ENCODE measurements at regions not wholly inside any gene's neighbourhood (a gene's known extent, or its start where the extent isn't known, plus 50 kb on each side); places are given as distances from the start of the nearest gene placed in this dataset.

DNA sequence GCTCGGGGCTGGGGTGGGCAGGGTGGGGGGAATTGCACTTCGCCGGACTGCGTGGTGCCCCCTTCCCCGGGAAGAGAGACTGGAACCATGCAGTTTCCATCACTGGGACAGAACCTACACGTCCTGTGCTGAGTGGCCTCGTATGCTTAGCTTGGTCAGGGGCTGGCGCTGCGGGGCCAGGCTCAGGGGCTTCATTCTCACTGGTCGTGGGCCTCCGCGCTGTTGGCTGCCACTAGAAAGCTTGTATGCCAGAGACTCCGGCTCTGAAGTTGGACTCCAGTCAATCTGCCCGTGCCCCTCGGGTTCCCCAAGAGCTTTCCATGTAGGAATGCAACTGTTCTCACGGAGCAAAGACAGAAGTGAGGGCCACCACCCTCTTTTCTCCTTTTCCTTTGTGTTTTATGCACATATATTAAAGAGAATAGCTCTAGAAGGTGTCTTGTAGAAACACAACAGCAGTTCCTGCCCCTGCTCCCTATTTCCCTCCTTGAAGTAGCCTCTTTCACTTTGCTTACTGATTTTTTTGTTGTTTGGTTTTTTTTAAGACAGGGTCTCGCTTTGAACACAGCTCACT lies 64.0 kb upstream of the YWHAQ start:
- no peaks in the 10 kb centered on the region for H3K9me3 ChIP-seq (ENCODE audit: insufficient read depth, low read length)
- peaks cover 7% of the 10 kb centered on the region for H3K4me1 ChIP-seq (ENCODE audit: low read length)
- H3K36me3 ChIP-seq (replicated peaks; ENCODE audit: low read depth, low read length): no peaks in the 10 kb centered on the region
- no peak overlapping the region for H3K4me3 ChIP-seq (ENCODE audit: low read length)
- H3K4me2 ChIP-seq (ENCODE audit: low read length): no peak overlapping the region
- H3K79me2 ChIP-seq (ENCODE audit: low read length): no peaks in the 10 kb centered on the region
- no peak overlapping the region for H3K9ac ChIP-seq (ENCODE audit: low read length)
- no peaks in the 10 kb centered on the region for H4K20me1 ChIP-seq (ENCODE audit: insufficient read depth, low read length)
- H2AFZ ChIP-seq (ENCODE audit: low read depth, low read length): no peak overlapping the region
- H3K27me3 ChIP-seq (ENCODE audit: low read depth, low read length): no peaks in the 10 kb centered on the region; the same call in 1 of the 2 replicates
- no peak overlapping the region for H3K27ac ChIP-seq (ENCODE audit: low read length)
- TF ChIP-seq, protein P1, sequence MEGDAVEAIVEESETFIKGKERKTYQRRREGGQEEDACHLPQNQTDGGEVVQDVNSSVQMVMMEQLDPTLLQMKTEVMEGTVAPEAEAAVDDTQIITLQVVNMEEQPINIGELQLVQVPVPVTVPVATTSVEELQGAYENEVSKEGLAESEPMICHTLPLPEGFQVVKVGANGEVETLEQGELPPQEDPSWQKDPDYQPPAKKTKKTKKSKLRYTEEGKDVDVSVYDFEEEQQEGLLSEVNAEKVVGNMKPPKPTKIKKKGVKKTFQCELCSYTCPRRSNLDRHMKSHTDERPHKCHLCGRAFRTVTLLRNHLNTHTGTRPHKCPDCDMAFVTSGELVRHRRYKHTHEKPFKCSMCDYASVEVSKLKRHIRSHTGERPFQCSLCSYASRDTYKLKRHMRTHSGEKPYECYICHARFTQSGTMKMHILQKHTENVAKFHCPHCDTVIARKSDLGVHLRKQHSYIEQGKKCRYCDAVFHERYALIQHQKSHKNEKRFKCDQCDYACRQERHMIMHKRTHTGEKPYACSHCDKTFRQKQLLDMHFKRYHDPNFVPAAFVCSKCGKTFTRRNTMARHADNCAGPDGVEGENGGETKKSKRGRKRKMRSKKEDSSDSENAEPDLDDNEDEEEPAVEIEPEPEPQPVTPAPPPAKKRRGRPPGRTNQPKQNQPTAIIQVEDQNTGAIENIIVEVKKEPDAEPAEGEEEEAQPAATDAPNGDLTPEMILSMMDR (IDR thresholded peaks at IDR 0.05; ENCODE audit: low read depth, low read length): no peak
- TF ChIP-seq EZH2phosphoT487 (IDR thresholded peaks at IDR 0.05; ENCODE audit: low read depth): no peak

DNA sequence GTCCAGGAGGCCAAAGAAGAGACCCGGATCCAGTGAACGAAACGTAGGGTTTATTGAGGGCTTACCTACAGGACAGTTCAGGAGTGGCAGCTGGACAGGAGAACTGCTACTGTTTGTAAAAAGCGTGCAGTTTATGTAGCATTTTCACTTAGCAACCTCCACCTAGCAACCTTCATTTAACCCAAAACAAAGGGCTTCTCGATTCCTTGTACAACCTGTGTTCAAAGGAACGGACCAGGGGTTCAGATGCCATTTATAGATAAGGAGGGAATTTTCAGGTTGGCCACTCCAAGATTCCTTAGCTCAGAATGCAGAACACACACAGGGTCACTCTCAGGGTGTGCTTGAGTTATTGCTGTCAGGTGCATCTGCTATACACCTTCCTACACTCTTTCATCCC lies 65.1 kb upstream of the YWHAQ start:
- H3K4me1 ChIP-seq (ENCODE audit: low read length): peaks cover 15% of the 10 kb centered on the region
- H3K9ac ChIP-seq (ENCODE audit: low read length): no peak overlapping the region
- no peaks in the 10 kb centered on the region for H3K9me3 ChIP-seq (ENCODE audit: insufficient read depth, low read length)
- H4K20me1 ChIP-seq (ENCODE audit: insufficient read depth, low read length): no peaks in the 10 kb centered on the region
- TF ChIP-seq EZH2phosphoT487 (IDR thresholded peaks at IDR 0.05; ENCODE audit: low read depth): no peak
- TF ChIP-seq, protein P1 (IDR thresholded peaks at IDR 0.05; ENCODE audit: low read depth, low read length): no peak
- H2AFZ ChIP-seq (ENCODE audit: low read depth, low read length): no peak overlapping the region
- H3K4me3 ChIP-seq (ENCODE audit: low read length): no peak overlapping the region
- no peaks in the 10 kb centered on the region for H3K36me3 ChIP-seq (replicated peaks; ENCODE audit: low read depth, low read length)
- H3K79me2 ChIP-seq (ENCODE audit: low read length): no peaks in the 10 kb centered on the region
- no peak overlapping the region for H3K4me2 ChIP-seq (ENCODE audit: low read length)
- H3K27me3 ChIP-seq (ENCODE audit: low read depth, low read length): peaks cover 3% of the 10 kb centered on the region; the same call in 1 of the 2 replicates
- H3K27ac ChIP-seq (ENCODE audit: low read length): no peak overlapping the region

DNA sequence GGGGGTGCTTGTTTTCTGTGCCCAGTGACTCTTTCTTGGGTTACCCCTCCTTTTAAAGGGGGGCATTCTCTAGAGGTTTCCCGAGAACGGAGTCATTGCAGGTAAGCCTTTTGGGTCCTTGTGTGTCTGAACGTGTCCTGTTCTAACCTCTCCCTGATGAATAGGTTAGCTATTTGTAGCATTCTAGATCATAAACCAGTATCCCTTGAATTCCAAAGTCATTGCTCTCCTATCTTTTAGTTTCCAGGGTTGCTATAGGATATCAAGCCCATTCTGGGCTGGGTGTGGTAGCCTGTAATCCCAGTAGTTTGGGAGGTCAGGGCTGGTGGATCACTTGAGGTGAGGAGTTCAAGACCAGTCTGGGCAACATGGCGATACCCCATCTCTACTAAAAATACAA lies 65.9 kb upstream of the YWHAQ start:
- H2AFZ ChIP-seq (ENCODE audit: low read depth, low read length): no peak overlapping the region
- H3K27me3 ChIP-seq (ENCODE audit: low read depth, low read length): peaks cover 6% of the 10 kb centered on the region; the same call in 1 of the 2 replicates

DNA sequence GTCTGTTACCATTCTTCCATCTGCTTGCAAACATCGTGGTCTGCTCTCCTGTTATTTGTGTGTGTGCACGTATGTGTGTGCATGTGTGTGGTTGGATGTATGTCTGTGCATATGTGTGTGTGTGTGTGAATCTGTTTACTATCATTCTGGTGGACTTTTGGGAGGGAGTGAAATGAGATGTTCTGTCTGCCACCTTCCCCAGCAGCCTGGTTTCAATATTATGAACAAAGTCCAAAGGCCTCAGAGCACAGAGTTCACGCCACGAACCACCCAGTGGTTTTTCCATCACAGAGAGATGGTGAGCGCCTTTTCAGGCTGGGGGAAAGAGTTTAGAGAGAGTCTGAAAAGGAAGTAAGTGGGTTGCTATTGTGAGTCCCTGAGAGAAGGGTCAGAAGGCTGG lies 67.1 kb upstream of the YWHAQ start:
- no peak overlapping the region for H3K4me2 ChIP-seq (ENCODE audit: low read length)
- H3K79me2 ChIP-seq (ENCODE audit: low read length): no peaks in the 10 kb centered on the region
- TF ChIP-seq, protein P1 (IDR thresholded peaks at IDR 0.05; ENCODE audit: low read depth, low read length): no peak
- TF ChIP-seq EZH2phosphoT487 (IDR thresholded peaks at IDR 0.05; ENCODE audit: low read depth): no peak
- no peak overlapping the region for H3K4me3 ChIP-seq (ENCODE audit: low read length)
- H3K27ac ChIP-seq (ENCODE audit: low read length): no peak overlapping the region
- no peak overlapping the region for H2AFZ ChIP-seq (ENCODE audit: low read depth, low read length)
- H3K9ac ChIP-seq (ENCODE audit: low read length): no peak overlapping the region
- peaks cover 15% of the 10 kb centered on the region for H3K4me1 ChIP-seq (ENCODE audit: low read length)
- peaks cover 13% of the 10 kb centered on the region; the same call in 1 of the 2 replicates for H3K27me3 ChIP-seq (ENCODE audit: low read depth, low read length)
- no peaks in the 10 kb centered on the region for H3K36me3 ChIP-seq (replicated peaks; ENCODE audit: low read depth, low read length)
- no peaks in the 10 kb centered on the region for H4K20me1 ChIP-seq (ENCODE audit: insufficient read depth, low read length)
- no peaks in the 10 kb centered on the region for H3K9me3 ChIP-seq (ENCODE audit: insufficient read depth, low read length)

More for the DNA sequence above, 65.9 kb upstream of the YWHAQ start:
- H3K79me2 ChIP-seq (ENCODE audit: low read length): no peaks in the 10 kb centered on the region
- H3K4me1 ChIP-seq (ENCODE audit: low read length): peaks cover 15% of the 10 kb centered on the region
- H3K9me3 ChIP-seq (ENCODE audit: insufficient read depth, low read length): no peaks in the 10 kb centered on the region
- no peaks in the 10 kb centered on the region for H4K20me1 ChIP-seq (ENCODE audit: insufficient read depth, low read length)
- H3K27ac ChIP-seq (ENCODE audit: low read length): no peak overlapping the region
- no peak overlapping the region for H3K9ac ChIP-seq (ENCODE audit: low read length)
- no peak for TF ChIP-seq EZH2phosphoT487 (IDR thresholded peaks at IDR 0.05; ENCODE audit: low read depth)
- TF ChIP-seq, protein P1 (IDR thresholded peaks at IDR 0.05; ENCODE audit: low read depth, low read length): no peak
- no peaks in the 10 kb centered on the region for H3K36me3 ChIP-seq (replicated peaks; ENCODE audit: low read depth, low read length)
- no peak overlapping the region for H3K4me3 ChIP-seq (ENCODE audit: low read length)
- no peak overlapping the region for H3K4me2 ChIP-seq (ENCODE audit: low read length)
